Heart left ventricle (tissue), 13 donors: ENCODE measurements at regions not wholly inside any gene's neighbourhood (a gene's known extent, or its start where the extent isn't known, plus 50 kb on each side); places are given as distances from the start of the nearest gene placed in this dataset.

ENCODE experiments used
- CTCF ChIP-seq, 12 donors: fragments of 200-600 bp; sonication (generic) in 4 of 12; IDR thresholded peaks; one replicate each; pipeline versions ENCODE4 v1.5.0 to v1.8.0; 2018 to 2022; ENCODE audit warnings: antibody characterized with exemption in 12 of 12, mild to moderate bottlenecking in 5 of 12
- POLR2A ChIP-seq, 2 donors: fragments of 450-650 bp; IDR thresholded peaks; one replicate each; pipeline ENCODE4 v1.6.1; 2017; ENCODE audit warnings: antibody characterized with exemption in 2 of 2, mild to moderate bottlenecking in 2 of 2, moderate library complexity in 2 of 2
- donor health status: ischemic (EF 13 %, LVEDD 7.1; RV severe dilation, severe dysfunction).
- donor health status: DM: no; HTN: yes; CAD: no.
- donor health status: DM: no; HTN: no; CAD: no.
- donor health status: ischemic (EF 25% LVEDD 6.9; RV normal size, moderate dysfunction).
- donor health status: ischemic (EF 25% LVEDD 5.7; RV mildly dilated, moderate dysfunction).
- donor health status: ischemic (EF 35%, LVEDD 5.7; RV mildly dilated, moderate dysfunction).
- donor health status: nonischemic (EF 11% LVEDD 7.7; RV severe dilation, severe dysfunction).
- donor health status: DM: yes; HTN: yes; CAD: no.
- donor health status: PGD.
- donor health status: ischemic (EF 29% LVEDD 5.4; RV normal size, mild dysfunction).
- donor health status: nonischemic (EF 23%, LVEDD 6.1; RV moderate dilation, normal function).

- TF ChIP-seq CTCF (IDR thresholded peaks at IDR 0.05) = no peak
- TF ChIP-seq POLR2A (IDR thresholded peaks at IDR 0.05) = no peak
These were observed 218.0 kb downstream of the UBE3A start for GRCh38 chr15:25220834-25221233.
